Transverse colon (tissue), 3 donors: ENCODE measurements at regions not wholly inside any gene's neighbourhood (a gene's known extent, or its start where the extent isn't known, plus 50 kb on each side); places are given as distances from the start of the nearest gene placed in this dataset.

Source experiments
- EP300 ChIP-seq: sonication (generic); formaldehyde crosslinking; IDR thresholded peaks from one replicate; pipeline ENCODE4 v1.6.1; 2017; ENCODE audit warnings: antibody characterized with exemption, low read depth
- POLR2A ChIP-seq: fragments of 450-650 bp; IDR thresholded peaks from one replicate; pipeline ENCODE4 v1.6.1; 2016; ENCODE audit warnings: antibody characterized with exemption, mild to moderate bottlenecking, moderate library complexity
- TF ChIP-seq, protein P1 (sequence below), 5 experiments: fragments of 200-600 bp in 3 of 5; fragments of 450-650 bp in 2 of 5; sonication (generic) in 3 of 5; IDR thresholded peaks; 1 replicate in 2 of 5; 2 replicates in 3 of 5; pipeline ENCODE4 v1.5.1; 2016 to 2017; ENCODE audit warnings: antibody characterized with exemption in 5 of 5, inconsistent platforms in 3 of 5, mild to moderate bottlenecking in 2 of 5, moderate library complexity in 1 of 5

DNA sequence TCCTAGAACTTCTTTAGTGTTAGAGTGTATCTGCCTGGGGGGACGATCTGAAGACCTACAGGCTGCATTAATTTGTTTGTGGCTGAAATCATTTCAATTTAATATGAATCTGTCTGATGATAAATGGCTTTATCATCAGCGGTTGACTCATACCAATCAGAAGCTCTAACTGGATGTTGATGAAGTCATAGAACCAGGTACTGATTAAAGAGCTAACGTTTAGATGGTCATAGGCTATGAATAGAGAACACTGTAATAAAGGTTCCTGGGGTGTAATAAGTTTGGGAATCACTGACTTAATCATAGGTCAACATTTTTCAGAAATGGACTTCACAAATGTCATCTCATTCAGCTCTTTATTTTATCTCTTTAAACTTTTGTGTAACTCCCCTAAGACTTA lies 329.9 kb downstream of the MSX2 start:
- TF ChIP-seq, protein P1, sequence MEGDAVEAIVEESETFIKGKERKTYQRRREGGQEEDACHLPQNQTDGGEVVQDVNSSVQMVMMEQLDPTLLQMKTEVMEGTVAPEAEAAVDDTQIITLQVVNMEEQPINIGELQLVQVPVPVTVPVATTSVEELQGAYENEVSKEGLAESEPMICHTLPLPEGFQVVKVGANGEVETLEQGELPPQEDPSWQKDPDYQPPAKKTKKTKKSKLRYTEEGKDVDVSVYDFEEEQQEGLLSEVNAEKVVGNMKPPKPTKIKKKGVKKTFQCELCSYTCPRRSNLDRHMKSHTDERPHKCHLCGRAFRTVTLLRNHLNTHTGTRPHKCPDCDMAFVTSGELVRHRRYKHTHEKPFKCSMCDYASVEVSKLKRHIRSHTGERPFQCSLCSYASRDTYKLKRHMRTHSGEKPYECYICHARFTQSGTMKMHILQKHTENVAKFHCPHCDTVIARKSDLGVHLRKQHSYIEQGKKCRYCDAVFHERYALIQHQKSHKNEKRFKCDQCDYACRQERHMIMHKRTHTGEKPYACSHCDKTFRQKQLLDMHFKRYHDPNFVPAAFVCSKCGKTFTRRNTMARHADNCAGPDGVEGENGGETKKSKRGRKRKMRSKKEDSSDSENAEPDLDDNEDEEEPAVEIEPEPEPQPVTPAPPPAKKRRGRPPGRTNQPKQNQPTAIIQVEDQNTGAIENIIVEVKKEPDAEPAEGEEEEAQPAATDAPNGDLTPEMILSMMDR (IDR thresholded peaks at IDR 0.05), result no peak
- TF ChIP-seq EP300 (no peak), POLR2A (no peak)
